A673 (cell line): ENCODE measurements at regions not wholly inside any gene's neighbourhood (a gene's known extent, or its start where the extent isn't known, plus 50 kb on each side); places are given as distances from the start of the nearest gene placed in this dataset.

Experiments
- BruUV-seq: library from RNA; stranded (reverse); fragments of 400-500 nt; replicated peaks from 2 replicates; lab custom pipeline; 2021; lab: Mats Ljungman, UMichigan
- CTCF ChIA-PET: fragments of 300-600 bp; sonication (Branson Sonifier 250); formaldehyde crosslinking; loops from one replicate; lab custom pipeline; 2022; ENCODE audit warnings: antibody characterized with exemption; lab: Charles Lee
- POLR2A ChIA-PET: fragments of 300-600 bp; sonication (Branson Sonifier 250); formaldehyde crosslinking; loops from one replicate; lab custom pipeline; 2022; ENCODE audit warnings: antibody characterized with exemption; ENCODE audit not compliant: low non-redundant PET; lab: Charles Lee
- DNase-seq: peaks from one replicate; pipeline ENCODE4 v3.0.0-alpha.2; 2015; ENCODE audit warnings: low spot score
- H3K27ac ChIP-seq: fragments of 200-600 bp; sonication (generic); 2 replicates; pipeline ENCODE4 v1.5.1; 2016; ENCODE audit warnings: mixed run types, low read depth, mild to moderate bottlenecking, mixed read lengths, antibody characterized with exemption, low read length; ENCODE audit not compliant: poor library complexity, severe bottlenecking
- H3K27me3 ChIP-seq: fragments of 200-600 bp; sonication (generic); replicated peaks from 2 replicates; pipeline ENCODE4 v1.6.1; 2017; ENCODE audit warnings: mixed run types, low read depth, mild to moderate bottlenecking, mixed read lengths, antibody characterized with exemption, low read length; ENCODE audit not compliant: insufficient read depth, poor library complexity
- H3K36me3 ChIP-seq: fragments of 200-600 bp; sonication (generic); 2 replicates; pipeline ENCODE4 v1.6.1; 2016; ENCODE audit warnings: mixed run types, mild to moderate bottlenecking, mixed read lengths, antibody characterized with exemption, low read length; ENCODE audit not compliant: insufficient read depth, poor library complexity, severe bottlenecking
- H3K4me1 ChIP-seq: fragments of 200-600 bp; sonication (generic); 2 replicates; pipeline ENCODE4 v1.6.1; 2017; ENCODE audit warnings: mixed run types, mild to moderate bottlenecking, mixed read lengths, antibody characterized with exemption, low read length; ENCODE audit not compliant: insufficient read depth, poor library complexity, severe bottlenecking
- H3K4me3 ChIP-seq: fragments of 200-600 bp; sonication (generic); 2 replicates; pipeline ENCODE4 v1.5.1; 2016; ENCODE audit warnings: low read depth, mixed run types, mild to moderate bottlenecking, mixed read lengths, low read length; ENCODE audit not compliant: poor library complexity, severe bottlenecking
- H3K9me3 ChIP-seq: fragments of 200-600 bp; sonication (generic); 2 replicates; pipeline ENCODE4 v1.6.1; 2016; ENCODE audit warnings: mixed run types, low read depth, mild to moderate bottlenecking, mixed read lengths, antibody characterized with exemption, low read length; ENCODE audit not compliant: poor library complexity, severe bottlenecking
- CTCF ChIP-seq: fragments of 300-800, 200-600 bp; sonication (generic); conservative IDR thresholded peaks from 2 replicates; pipeline ENCODE4 v1.5.1; 2017; ENCODE audit warnings: low read depth, mild to moderate bottlenecking, antibody characterized with exemption, low read length, moderate library complexity, mixed read lengths
- EZH2 ChIP-seq: fragments of 200-600 bp; sonication (generic); IDR thresholded peaks from 2 replicates; pipeline ENCODE4 v1.6.1; 2017; ENCODE audit warnings: borderline replicate concordance, low read depth, mild to moderate bottlenecking, mixed read lengths, antibody characterized with exemption, low read length; ENCODE audit not compliant: poor library complexity, severe bottlenecking
- intact Hi-C: fragments of 100-400 bp; cut with micrococcal nuclease; formaldehyde crosslinking; loops from one replicate; pipeline ENCODE4 v1.10.0; 2022; ENCODE audit not compliant: unreplicated experiment

DNA sequence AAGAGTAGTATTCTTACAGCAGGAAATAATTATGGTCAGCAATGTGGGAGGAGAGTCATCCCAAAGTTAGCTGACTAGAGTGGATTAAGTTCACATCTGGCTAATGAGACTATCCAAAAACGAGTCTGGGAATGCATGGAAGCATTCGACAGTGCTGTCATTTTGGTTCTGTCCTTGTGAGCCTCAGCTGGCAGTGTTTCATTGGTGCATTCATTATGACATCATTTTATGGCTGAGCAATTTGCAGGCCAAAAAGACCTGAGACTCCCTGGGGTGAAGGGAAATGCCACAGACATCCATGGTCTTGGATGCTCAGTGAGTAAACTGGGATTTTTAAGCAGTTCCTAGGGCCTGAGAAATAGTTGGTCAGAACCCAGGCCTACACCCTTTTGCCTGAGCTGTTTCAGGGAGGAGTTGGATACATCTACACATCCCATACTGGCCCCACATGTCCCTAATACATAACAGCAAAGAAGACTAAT is 196.4 kb upstream of the CCN2 start:
- no TSS peak for BruUV-seq
- DNase-seq, result peak; percentile 73
- H3K4me1 ChIP-seq, result no peaks in the 10 kb centered on the region
- intact Hi-C loops, result no loop called here
- no peak overlapping the region for H3K27ac ChIP-seq
- ChIA-PET CTCF (no interaction called here), POLR2A (no interaction called here)
- peaks cover 5% of the 10 kb centered on the region for H3K27me3 ChIP-seq
- no peaks in the 10 kb centered on the region for H3K9me3 ChIP-seq
- no peak overlapping the region for H3K4me3 ChIP-seq
- TF ChIP-seq CTCF (no peak), EZH2 (no peak)
- no peaks in the 10 kb centered on the region for H3K36me3 ChIP-seq

DNA sequence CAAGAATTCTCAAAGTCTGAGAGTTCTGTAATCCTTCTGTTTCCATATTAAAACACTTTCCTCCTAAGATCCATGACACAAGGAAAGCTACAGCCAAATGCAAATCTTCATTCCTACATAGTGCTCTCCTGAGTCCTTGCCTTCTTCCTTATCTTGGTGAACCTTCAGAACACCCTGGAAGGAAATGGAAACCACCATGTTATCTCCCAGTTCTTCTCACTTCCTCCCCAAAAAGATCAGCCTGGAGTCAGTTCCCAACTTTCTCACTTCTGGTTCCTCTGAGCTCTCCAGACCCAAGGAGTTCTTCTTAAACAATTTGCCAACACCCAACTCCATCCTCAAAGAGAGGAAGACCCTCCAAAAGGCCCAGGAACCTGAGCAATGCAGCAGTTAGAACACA is 193.3 kb upstream of the CCN2 start:
- intact Hi-C loops, result no loop called here
- Histone ChIP-seq H3K27me3 (peaks cover 5% of the 10 kb centered on the region), H3K36me3 (no peaks in the 10 kb centered on the region), H3K4me3 (no peak overlapping the region), H3K27ac (no peak overlapping the region), H3K9me3 (no peaks in the 10 kb centered on the region), H3K4me1 (no peaks in the 10 kb centered on the region)
- CTCF ChIA-PET, result no interaction called here
- TF ChIP-seq EZH2 (no peak), CTCF (no peak)
- no peak for DNase-seq
- POLR2A ChIA-PET, result interaction anchor here (0.6 kb wide), 1 partner anchor 114 kb away, joined by 3 read pairs; no protein-coding TSS in a partner anchor
- BruUV-seq, result no TSS peak

DNA sequence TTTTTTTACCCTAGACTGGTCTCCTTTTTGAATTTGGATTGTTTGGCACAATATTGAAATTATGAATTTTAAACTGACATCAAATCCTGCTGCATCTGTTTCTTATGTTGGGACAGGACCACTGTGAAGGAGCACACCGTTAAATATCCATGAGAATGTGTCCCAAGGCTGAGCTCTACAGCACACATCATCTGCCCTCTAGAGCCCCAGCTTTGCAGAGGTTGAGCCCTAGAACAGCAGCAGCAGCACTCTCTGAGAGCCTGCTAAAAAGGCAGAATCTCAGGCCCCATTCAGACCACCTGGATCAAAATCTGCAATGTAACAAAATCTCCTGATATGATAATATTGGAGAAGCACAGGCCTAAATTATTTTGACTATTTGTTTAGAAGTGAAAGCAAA is 192.1 kb upstream of the CCN2 start:
- CTCF ChIA-PET, result no interaction called here
- H3K4me3 ChIP-seq, result no peak overlapping the region
- no peaks in the 10 kb centered on the region for H3K36me3 ChIP-seq
- POLR2A ChIA-PET, result no interaction called here
- no peaks in the 10 kb centered on the region for H3K4me1 ChIP-seq
- no peak overlapping the region for H3K27ac ChIP-seq
- H3K9me3 ChIP-seq, result no peaks in the 10 kb centered on the region
- no TSS peak for BruUV-seq
- TF ChIP-seq EZH2 (no peak), CTCF (no peak)
- intact Hi-C loops, result no loop called here
- H3K27me3 ChIP-seq, result peaks cover 5% of the 10 kb centered on the region
- DNase-seq, result no peak
